Endothelial cell of umbilical vein (primary cell): ENCODE measurements at regions not wholly inside any gene's neighbourhood (a gene's known extent, or its start where the extent isn't known, plus 50 kb on each side); places are given as distances from the start of the nearest gene placed in this dataset.

ENCODE experiments used
- EZH2 ChIP-seq: IDR thresholded peaks from 2 replicates; pipeline ENCODE4 v1.6.1; 2012; ENCODE audit warnings: borderline replicate concordance, low read depth, mild to moderate bottlenecking, moderate library complexity, low read length, inconsistent platforms; ENCODE audit not compliant: severe bottlenecking
- GATA2 ChIP-seq: IDR thresholded peaks from 2 replicates; pipeline ENCODE4 v1.7.0; 2011; ENCODE audit warnings: low read depth, mild to moderate bottlenecking, moderate library complexity, mixed read lengths, low read length; ENCODE audit not compliant: insufficient read length, insufficient read depth
- JUN ChIP-seq: IDR thresholded peaks from 2 replicates; pipeline ENCODE4 v1.6.1; 2011; ENCODE audit warnings: borderline replicate concordance, low read depth; ENCODE audit not compliant: insufficient read length, insufficient read depth
- MYC ChIP-seq: IDR thresholded peaks from one replicate; pipeline ENCODE4 v1.6.1; 2011; ENCODE audit warnings: mild to moderate bottlenecking, low read depth, low read length
- POLR2A ChIP-seq: IDR thresholded peaks from 2 replicates; pipeline ENCODE4 v1.6.1; 2012; ENCODE audit warnings: low read depth, mild to moderate bottlenecking, control low read depth, low read length
- POLR2AphosphoS5 ChIP-seq: IDR thresholded peaks from 2 replicates; pipeline ENCODE4 v1.6.1; 2012; ENCODE audit warnings: low read depth, mild to moderate bottlenecking, control low read depth, low read length, moderate library complexity; ENCODE audit not compliant: insufficient read depth
- TF ChIP-seq, protein P1 (sequence below), 2 donors: IDR thresholded peaks; 1 replicate in 1 of 2; 2 replicates in 1 of 2; pipeline ENCODE4 v1.5.1; 2011; ENCODE audit warnings: low read length in 2 of 2, mild to moderate bottlenecking in 2 of 2, moderate library complexity in 2 of 2, control low read depth in 1 of 2, inconsistent platforms in 1 of 2, low read depth in 1 of 2; ENCODE audit not compliant: insufficient read depth in 1 of 2; ENCODE audit errors: extremely low read depth in 1 of 2
- TF ChIP-seq, protein P2 (sequence below): IDR thresholded peaks from 2 replicates; pipeline ENCODE4 v1.6.1; 2011; ENCODE audit not compliant: insufficient read depth, insufficient read length

DNA sequence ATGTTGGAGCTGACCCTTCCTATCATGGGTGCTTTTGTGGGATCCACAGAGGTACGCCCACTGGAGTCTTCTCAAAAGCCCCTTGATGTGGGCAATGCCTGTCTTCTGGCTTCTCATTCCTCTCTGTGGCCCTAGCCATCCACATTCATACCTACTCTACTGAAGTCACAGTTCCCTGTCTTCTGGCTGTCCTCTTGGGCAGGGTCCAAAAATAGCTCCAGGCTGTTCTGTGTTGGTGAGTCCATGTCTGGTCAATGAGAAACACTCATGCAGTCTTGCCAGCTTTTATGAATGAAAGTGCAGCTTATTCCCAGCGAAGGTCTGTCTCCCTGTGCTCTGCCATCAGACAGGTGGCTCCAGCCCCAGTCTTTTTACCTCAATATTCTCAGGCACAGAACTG, 135.9 kb upstream of the MDM1 start:
- TF ChIP-seq POLR2A = no peak
- no peak for TF ChIP-seq EZH2
- TF ChIP-seq POLR2AphosphoS5 = no peak
- TF ChIP-seq, protein P1, sequence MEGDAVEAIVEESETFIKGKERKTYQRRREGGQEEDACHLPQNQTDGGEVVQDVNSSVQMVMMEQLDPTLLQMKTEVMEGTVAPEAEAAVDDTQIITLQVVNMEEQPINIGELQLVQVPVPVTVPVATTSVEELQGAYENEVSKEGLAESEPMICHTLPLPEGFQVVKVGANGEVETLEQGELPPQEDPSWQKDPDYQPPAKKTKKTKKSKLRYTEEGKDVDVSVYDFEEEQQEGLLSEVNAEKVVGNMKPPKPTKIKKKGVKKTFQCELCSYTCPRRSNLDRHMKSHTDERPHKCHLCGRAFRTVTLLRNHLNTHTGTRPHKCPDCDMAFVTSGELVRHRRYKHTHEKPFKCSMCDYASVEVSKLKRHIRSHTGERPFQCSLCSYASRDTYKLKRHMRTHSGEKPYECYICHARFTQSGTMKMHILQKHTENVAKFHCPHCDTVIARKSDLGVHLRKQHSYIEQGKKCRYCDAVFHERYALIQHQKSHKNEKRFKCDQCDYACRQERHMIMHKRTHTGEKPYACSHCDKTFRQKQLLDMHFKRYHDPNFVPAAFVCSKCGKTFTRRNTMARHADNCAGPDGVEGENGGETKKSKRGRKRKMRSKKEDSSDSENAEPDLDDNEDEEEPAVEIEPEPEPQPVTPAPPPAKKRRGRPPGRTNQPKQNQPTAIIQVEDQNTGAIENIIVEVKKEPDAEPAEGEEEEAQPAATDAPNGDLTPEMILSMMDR (IDR thresholded peaks at IDR 0.05; ENCODE audit: extremely low read depth in 1 of 2, insufficient read depth in 1 of 2, low read depth in 1 of 2, low read length in 2 of 2) = no peak
- no peak for TF ChIP-seq GATA2
- TF ChIP-seq JUN = no peak
- TF ChIP-seq, protein P2, sequence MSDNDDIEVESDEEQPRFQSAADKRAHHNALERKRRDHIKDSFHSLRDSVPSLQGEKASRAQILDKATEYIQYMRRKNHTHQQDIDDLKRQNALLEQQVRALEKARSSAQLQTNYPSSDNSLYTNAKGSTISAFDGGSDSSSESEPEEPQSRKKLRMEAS = no peak
- TF ChIP-seq MYC = no peak
